H1 (cell line): ENCODE measurements at regions not wholly inside any gene's neighbourhood (a gene's known extent, or its start where the extent isn't known, plus 50 kb on each side); places are given as distances from the start of the nearest gene placed in this dataset.

Source experiments
- KDM4A ChIP-seq: IDR thresholded peaks from one replicate; pipeline ENCODE4 v1.7.1; 2012; ENCODE audit warnings: low read depth, mild to moderate bottlenecking, moderate library complexity, low read length, inconsistent platforms; ENCODE audit not compliant: severe bottlenecking
- RXRA ChIP-seq: IDR thresholded peaks from 2 replicates; pipeline ENCODE4 v1.6.1; 2011; ENCODE audit warnings: low read depth, mild to moderate bottlenecking, low read length, moderate library complexity; ENCODE audit not compliant: insufficient read depth
- TF ChIP-seq, protein P1 (sequence below): IDR thresholded peaks from 2 replicates; pipeline ENCODE4 v1.6.1; 2012; ENCODE audit warnings: low read length, inconsistent platforms

DNA sequence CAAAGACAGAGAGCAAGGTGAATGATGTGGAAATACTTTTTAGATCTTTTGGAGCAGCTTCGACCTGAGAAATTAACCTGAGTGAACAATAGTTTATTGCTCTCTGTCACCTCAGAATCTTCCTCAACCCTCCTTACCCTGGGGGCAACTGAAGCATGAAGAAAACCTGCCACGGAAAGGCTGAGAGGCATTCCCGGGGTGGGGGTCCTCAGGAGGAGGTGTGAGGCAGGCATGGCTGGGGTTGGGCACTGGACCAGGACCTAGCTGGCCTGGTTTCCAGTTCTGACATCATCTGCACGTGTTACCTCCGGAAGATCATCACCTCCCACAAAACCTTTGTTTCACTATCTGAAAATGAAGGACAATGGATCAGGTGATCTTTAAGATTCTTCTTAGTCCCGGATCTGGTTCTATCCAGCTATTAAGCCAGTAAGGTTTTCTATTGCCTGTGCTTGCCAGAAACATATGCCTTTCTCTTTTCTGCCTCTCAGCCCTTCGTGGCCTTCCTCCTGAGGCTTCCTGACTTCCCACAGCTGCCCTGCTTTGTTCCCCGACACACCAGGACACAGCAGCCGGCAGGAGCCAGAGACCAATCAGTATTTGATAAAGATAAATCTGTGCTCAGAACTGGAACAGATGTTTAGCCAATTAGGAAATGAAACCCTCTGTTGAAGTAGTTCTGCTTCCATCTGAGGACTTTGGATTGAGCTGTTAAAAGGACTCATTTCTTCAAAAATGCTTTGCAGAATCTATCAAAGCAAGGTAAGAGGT is 232.5 kb downstream of the TDRD15 start (continued):
- TF ChIP-seq RXRA (no peak), KDM4A (no peak)
- TF ChIP-seq, protein P1, sequence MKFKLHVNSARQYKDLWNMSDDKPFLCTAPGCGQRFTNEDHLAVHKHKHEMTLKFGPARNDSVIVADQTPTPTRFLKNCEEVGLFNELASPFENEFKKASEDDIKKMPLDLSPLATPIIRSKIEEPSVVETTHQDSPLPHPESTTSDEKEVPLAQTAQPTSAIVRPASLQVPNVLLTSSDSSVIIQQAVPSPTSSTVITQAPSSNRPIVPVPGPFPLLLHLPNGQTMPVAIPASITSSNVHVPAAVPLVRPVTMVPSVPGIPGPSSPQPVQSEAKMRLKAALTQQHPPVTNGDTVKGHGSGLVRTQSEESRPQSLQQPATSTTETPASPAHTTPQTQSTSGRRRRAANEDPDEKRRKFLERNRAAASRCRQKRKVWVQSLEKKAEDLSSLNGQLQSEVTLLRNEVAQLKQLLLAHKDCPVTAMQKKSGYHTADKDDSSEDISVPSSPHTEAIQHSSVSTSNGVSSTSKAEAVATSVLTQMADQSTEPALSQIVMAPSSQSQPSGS = no peak
